ENCODE measurements at regions not wholly inside any gene's neighbourhood (a gene's known extent, or its start where the extent isn't known, plus 50 kb on each side); places are given as distances from the start of the nearest gene placed in this dataset.

DNA sequence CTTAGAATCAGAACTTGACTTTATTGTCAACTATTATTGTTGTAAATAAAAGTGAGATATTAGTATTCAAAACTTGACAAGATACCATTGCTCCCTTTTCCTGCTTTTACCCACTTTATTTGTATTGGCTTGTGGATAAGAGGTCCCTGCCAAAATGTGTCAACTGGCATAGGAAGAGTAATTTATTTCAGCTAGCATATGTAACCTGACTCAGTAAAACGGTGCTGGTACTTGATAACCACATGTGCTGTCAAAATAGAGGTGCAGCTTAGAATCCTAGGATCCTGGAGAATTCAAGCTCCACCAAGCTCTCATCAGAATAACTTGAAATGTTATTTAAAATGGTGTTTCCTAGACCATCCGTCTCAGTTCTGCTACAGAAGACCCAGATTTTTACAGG lies 90.2 kb upstream of the TGFBR2 start:
- no peak for DNase-seq (ENCODE audit: low spot score)
- no peaks in the 10 kb centered on the region; the same call in 2 of the 3 replicates for H3K4me1 Mint-ChIP-seq

More for the DNA sequence above, 90.2 kb upstream of the TGFBR2 start:
- ATAC-seq: no peak
- Mint-ChIP-seq H3K27me3 (ENCODE audit: insufficient read depth, low read depth, poor library complexity) (peaks cover 2% of the 10 kb centered on the region), H3K9me3 (no peaks in the 10 kb centered on the region), H3K36me3 (ENCODE audit: low read depth) (no peaks in the 10 kb centered on the region), H3K4me3 (no peak overlapping the region), H3K27ac (no peak overlapping the region)
- Histone ChIP-seq H3K4me1 (ENCODE audit: insufficient read depth) (no peaks in the 10 kb centered on the region), H3K4me2 (no peak overlapping the region), H3K4me3 (no peak overlapping the region), H2AFZ (no peak overlapping the region), H3K36me3 (ENCODE audit: insufficient read depth) (no peaks in the 10 kb centered on the region), H3F3A (replicated peaks; ENCODE audit: low read depth) (no peaks in the 10 kb centered on the region), H3K27ac (ENCODE audit: low read depth) (no peak overlapping the region), H3K79me2 (replicated peaks; ENCODE audit: insufficient read depth) (no peaks in the 10 kb centered on the region), H3K27me3 (ENCODE audit: insufficient read depth) (no peaks in the 10 kb centered on the region), H4K20me1 (replicated peaks; ENCODE audit: insufficient read depth) (no peaks in the 10 kb centered on the region), H3K9me2 (ENCODE audit: insufficient read depth) (peaks cover 16% of the 10 kb centered on the region; the same call in 1 of the 2 replicates)
- TF ChIP-seq CREB1 (CRISPR knock-in tag; IDR thresholded peaks at IDR 0.05; ENCODE audit: low read depth) (no peak), ZNF462 (CRISPR knock-in tag; IDR thresholded peaks at IDR 0.05) (no peak), REST (IDR thresholded peaks at IDR 0.05; ENCODE audit: unreplicated experiment) (no peak), EZH2phosphoT487 (IDR thresholded peaks at IDR 0.05; ENCODE audit: unreplicated experiment) (no peak), NANOG (IDR thresholded peaks at IDR 0.05; ENCODE audit: borderline replicate concordance) (no peak), ZNF114 (CRISPR knock-in tag; IDR thresholded peaks at IDR 0.05) (no peak), ZNF331 (CRISPR knock-in tag; IDR thresholded peaks at IDR 0.05; ENCODE audit: low read depth) (no peak), POLR2AphosphoS5 (IDR thresholded peaks at IDR 0.05; ENCODE audit: low read depth) (no peak), JUNB (IDR thresholded peaks at IDR 0.05; ENCODE audit: unreplicated experiment) (no peak)
- TF ChIP-seq, protein P1, sequence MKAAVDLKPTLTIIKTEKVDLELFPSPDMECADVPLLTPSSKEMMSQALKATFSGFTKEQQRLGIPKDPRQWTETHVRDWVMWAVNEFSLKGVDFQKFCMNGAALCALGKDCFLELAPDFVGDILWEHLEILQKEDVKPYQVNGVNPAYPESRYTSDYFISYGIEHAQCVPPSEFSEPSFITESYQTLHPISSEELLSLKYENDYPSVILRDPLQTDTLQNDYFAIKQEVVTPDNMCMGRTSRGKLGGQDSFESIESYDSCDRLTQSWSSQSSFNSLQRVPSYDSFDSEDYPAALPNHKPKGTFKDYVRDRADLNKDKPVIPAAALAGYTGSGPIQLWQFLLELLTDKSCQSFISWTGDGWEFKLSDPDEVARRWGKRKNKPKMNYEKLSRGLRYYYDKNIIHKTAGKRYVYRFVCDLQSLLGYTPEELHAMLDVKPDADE (IDR thresholded peaks at IDR 0.05): no peak
- TF ChIP-seq, protein P2, sequence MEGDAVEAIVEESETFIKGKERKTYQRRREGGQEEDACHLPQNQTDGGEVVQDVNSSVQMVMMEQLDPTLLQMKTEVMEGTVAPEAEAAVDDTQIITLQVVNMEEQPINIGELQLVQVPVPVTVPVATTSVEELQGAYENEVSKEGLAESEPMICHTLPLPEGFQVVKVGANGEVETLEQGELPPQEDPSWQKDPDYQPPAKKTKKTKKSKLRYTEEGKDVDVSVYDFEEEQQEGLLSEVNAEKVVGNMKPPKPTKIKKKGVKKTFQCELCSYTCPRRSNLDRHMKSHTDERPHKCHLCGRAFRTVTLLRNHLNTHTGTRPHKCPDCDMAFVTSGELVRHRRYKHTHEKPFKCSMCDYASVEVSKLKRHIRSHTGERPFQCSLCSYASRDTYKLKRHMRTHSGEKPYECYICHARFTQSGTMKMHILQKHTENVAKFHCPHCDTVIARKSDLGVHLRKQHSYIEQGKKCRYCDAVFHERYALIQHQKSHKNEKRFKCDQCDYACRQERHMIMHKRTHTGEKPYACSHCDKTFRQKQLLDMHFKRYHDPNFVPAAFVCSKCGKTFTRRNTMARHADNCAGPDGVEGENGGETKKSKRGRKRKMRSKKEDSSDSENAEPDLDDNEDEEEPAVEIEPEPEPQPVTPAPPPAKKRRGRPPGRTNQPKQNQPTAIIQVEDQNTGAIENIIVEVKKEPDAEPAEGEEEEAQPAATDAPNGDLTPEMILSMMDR (conservative IDR thresholded peaks at IDR 0.05; ENCODE audit: low read depth in 2 of 2): no peak

All from GM23338 (cell line).